Central memory CD8-positive, alpha-beta T cell (primary cell): ENCODE measurements at regions not wholly inside any gene's neighbourhood (a gene's known extent, or its start where the extent isn't known, plus 50 kb on each side); places are given as distances from the start of the nearest gene placed in this dataset.

ENCODE experiments used
- ATAC-seq: fragments of 150-1000 bp; cut with Tn5 transposase; replicated peaks from 2 replicates; pipeline ENCODE4 v1.10.0; 2022; ENCODE audit warnings: mild to moderate bottlenecking, moderate FRiP score, moderate number of reproducible peaks; ENCODE audit not compliant: poor library complexity, severe bottlenecking; ENCODE audit errors: extremely low read depth
- DNase-seq, 2 donors: peaks; one replicate each; pipeline ENCODE4 v3.0.0; 2021; ENCODE audit warnings: low spot score in 2 of 2
- H3K27ac Mint-ChIP-seq: one replicate; pipeline ENCODE4 v1.8.0; 2022; ENCODE audit warnings: low read depth, mild to moderate bottlenecking, moderate library complexity, mixed read lengths
- H3K27me3 Mint-ChIP-seq: one replicate; pipeline ENCODE4 v1.8.0; 2022; ENCODE audit warnings: mixed read lengths
- H3K36me3 Mint-ChIP-seq: one replicate; pipeline ENCODE4 v1.8.0; 2022; ENCODE audit warnings: mild to moderate bottlenecking, moderate library complexity, mixed read lengths; ENCODE audit not compliant: insufficient read depth
- H3K4me1 Mint-ChIP-seq: one replicate; pipeline ENCODE4 v1.8.0; 2022; ENCODE audit warnings: mixed read lengths
- H3K4me3 Mint-ChIP-seq: one replicate; pipeline ENCODE4 v1.8.0; 2022; ENCODE audit warnings: mild to moderate bottlenecking, moderate library complexity, mixed read lengths
- H3K9me3 Mint-ChIP-seq: one replicate; pipeline ENCODE4 v1.8.0; 2022; ENCODE audit warnings: mixed read lengths

- Mint-ChIP-seq H3K27me3 (peaks cover 52% of the 10 kb centered on the region), H3K9me3 (no peaks in the 10 kb centered on the region), H3K27ac (no peak overlapping the region), H3K4me1 (no peaks in the 10 kb centered on the region), H3K4me3 (no peak overlapping the region), H3K36me3 (no peaks in the 10 kb centered on the region)
- ATAC-seq (no peak), DNase-seq (no peak)
Measured at GRCh38 chr2:23294238-23294637, 90.7 kb upstream of the KLHL29 start.

DNA sequence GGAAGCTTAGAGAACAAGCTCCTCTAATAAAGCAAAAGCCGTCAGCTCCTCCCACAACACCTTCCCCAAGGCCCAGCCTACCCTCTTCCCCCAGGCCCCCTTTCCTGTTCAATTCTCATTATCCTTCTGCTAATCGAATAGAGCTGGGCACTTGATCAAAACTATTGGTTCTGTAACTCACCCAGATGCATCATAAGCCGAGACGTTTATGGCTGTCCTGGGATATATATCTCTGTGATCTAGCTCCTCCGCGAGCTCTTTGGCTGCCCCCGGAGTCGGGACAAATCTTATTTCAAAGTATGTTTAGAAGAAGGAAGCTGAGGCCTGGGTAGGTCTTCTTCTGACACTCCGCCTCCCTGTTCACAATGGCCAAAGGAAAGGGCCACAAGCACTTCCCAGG, 88.3 kb upstream of the KLHL29 start:
- H3K27me3 Mint-ChIP-seq: peaks cover 52% of the 10 kb centered on the region

DNA sequence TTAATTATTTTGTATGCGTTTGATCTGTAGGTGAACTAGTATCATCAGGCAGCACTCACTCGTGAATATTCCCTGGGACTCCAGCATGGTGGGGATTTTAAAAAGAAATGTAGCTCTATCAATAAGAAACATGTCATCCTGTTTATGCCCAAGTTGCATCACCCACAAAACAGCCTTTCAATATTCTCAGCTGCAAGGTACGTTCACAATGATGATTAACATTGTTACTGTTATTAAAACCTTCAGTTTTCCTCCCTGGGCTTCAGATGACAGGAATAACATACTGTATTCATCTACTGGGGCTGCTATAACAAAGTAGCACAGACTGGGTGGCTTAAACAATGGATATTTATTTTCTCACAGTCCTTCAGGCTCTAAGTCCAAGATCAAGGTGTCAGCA, 87.9 kb upstream of the KLHL29 start:
- DNase-seq (no peak), ATAC-seq (no peak)
- H3K36me3 Mint-ChIP-seq: no peaks in the 10 kb centered on the region
- no peak overlapping the region for H3K27ac Mint-ChIP-seq
- H3K4me3 Mint-ChIP-seq: no peak overlapping the region
- H3K9me3 Mint-ChIP-seq: no peaks in the 10 kb centered on the region
- peaks cover 52% of the 10 kb centered on the region for H3K27me3 Mint-ChIP-seq
- no peaks in the 10 kb centered on the region for H3K4me1 Mint-ChIP-seq

More for the DNA sequence above, 88.3 kb upstream of the KLHL29 start:
- Mint-ChIP-seq H3K9me3 (no peaks in the 10 kb centered on the region), H3K4me1 (no peaks in the 10 kb centered on the region), H3K27ac (no peak overlapping the region), H3K36me3 (no peaks in the 10 kb centered on the region), H3K4me3 (no peak overlapping the region)
- ATAC-seq (no peak), DNase-seq (no peak)

DNA sequence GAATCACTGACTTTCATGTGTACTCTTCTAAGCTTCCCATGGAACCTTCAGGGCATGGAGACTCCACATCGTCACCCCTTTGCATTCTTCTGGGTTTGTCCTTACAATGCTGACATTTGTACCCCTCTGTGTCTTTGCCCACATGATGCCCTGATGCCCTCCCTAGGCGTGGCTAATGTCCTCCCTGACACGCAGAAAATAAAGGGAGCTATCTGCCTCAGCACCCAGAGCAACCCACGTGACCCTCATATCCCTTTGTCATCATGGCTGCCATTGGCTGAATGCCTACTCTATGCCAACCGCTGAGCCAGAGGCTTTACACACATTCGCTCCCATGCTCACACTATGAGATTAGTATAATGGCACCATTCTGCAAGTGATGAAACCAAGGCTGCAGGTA, 86.4 kb upstream of the KLHL29 start:
- H3K27ac Mint-ChIP-seq: no peak overlapping the region
- H3K4me3 Mint-ChIP-seq: no peak overlapping the region
- no peak for ATAC-seq
- peaks cover 52% of the 10 kb centered on the region for H3K27me3 Mint-ChIP-seq
- no peaks in the 10 kb centered on the region for H3K36me3 Mint-ChIP-seq
- H3K9me3 Mint-ChIP-seq: no peaks in the 10 kb centered on the region
- no peaks in the 10 kb centered on the region for H3K4me1 Mint-ChIP-seq
- no peak for DNase-seq

DNA sequence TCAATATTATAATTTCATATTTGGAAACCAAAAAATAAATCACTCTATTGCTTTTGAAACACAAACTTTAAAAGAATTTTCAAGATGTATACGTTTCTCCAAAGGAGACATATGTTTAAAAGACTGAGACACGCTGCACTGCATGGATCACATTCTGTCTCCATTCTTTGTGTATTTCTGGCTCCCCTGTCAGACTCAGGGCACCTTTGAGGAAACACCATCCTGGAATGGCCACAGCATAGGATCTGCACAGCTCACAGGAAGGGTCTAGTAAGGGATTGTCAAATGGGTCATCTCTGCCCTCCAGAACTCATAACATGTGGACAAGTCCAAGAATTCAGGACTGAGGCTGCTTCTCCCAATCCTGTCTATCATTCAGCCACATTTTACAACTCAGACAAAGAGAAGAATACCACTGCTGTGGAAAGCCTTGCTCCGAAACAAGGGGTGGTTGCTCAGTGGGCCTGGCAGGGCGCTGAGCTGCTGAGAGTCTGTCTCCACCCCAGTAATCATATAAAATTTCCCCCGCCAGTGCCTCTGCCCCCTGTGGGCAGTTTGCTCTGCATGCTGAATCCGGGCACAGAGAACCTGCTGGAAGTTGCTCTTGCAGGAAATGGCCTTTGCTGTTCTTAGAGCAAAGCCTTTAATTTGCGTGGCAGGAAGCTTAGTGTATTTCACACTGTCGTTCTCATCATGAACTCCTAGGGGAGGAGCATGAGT, 85.3 kb upstream of the KLHL29 start:
- Mint-ChIP-seq H3K27me3 (peaks cover 44% of the 10 kb centered on the region), H3K9me3 (no peaks in the 10 kb centered on the region), H3K4me3 (no peak overlapping the region), H3K36me3 (no peaks in the 10 kb centered on the region), H3K4me1 (no peaks in the 10 kb centered on the region), H3K27ac (no peak overlapping the region)
- DNase-seq (no peak), ATAC-seq (no peak)

- ATAC-seq: no peak
Measured at GRCh38 chr2:23301136-23301535, 83.8 kb upstream of the KLHL29 start.

DNA sequence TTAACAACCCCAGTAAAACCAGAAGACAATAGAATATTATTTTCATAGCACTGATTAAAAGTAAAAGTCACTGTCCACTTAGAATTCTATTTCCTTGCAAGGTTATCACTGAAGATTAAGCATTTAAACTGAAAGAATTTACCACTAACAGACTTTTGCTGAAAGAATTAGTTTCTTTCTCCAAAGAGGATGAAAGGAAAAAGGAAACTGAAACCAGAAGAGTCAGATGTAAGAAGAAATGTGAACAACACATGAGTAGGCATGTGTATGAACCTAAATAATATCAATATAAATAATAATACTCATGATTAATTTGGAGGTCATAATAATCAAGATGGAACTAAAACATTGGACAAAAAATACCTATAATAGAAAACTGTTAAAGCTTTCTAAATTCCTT, 82.4 kb upstream of the KLHL29 start:
- H3K4me1 Mint-ChIP-seq: no peaks in the 10 kb centered on the region
- DNase-seq: no peak
- no peaks in the 10 kb centered on the region for H3K36me3 Mint-ChIP-seq
- H3K4me3 Mint-ChIP-seq: no peak overlapping the region
- no peak for ATAC-seq
- H3K9me3 Mint-ChIP-seq: no peaks in the 10 kb centered on the region
- no peak overlapping the region for H3K27ac Mint-ChIP-seq
- H3K27me3 Mint-ChIP-seq: peaks cover 35% of the 10 kb centered on the region

More at GRCh38 chr2:23301136-23301535, 83.8 kb upstream of the KLHL29 start:
- no peak overlapping the region for H3K27ac Mint-ChIP-seq
- no peaks in the 10 kb centered on the region for H3K4me1 Mint-ChIP-seq
- no peak for DNase-seq
- no peaks in the 10 kb centered on the region for H3K9me3 Mint-ChIP-seq
- peaks cover 44% of the 10 kb centered on the region for H3K27me3 Mint-ChIP-seq
- no peak overlapping the region for H3K4me3 Mint-ChIP-seq
- no peaks in the 10 kb centered on the region for H3K36me3 Mint-ChIP-seq

DNA sequence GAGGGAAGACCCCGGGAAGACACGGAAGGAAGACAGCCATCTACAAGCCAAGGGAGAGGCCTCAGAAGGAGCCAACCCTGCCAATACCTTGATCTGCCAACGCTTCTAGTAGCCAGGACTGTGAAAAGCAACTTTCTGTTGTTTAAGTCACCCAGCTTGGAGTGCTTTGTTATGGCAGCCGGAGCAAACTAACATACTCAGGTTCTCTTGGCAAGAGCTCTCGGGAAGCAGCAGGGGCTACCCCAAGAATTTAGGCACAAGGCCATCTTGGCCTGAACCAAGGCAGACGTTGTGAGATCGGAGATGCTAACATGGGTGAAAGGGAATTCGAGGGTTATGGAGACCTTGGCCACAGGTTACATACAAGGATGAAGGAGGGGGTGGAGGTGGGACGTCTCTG, 78.6 kb upstream of the KLHL29 start:
- DNase-seq (no peak), ATAC-seq (no peak)
- no peaks in the 10 kb centered on the region for H3K9me3 Mint-ChIP-seq
- H3K4me1 Mint-ChIP-seq: no peaks in the 10 kb centered on the region
- no peak overlapping the region for H3K27ac Mint-ChIP-seq
- no peaks in the 10 kb centered on the region for H3K36me3 Mint-ChIP-seq
- no peak overlapping the region for H3K4me3 Mint-ChIP-seq
- peaks cover 34% of the 10 kb centered on the region for H3K27me3 Mint-ChIP-seq

GRCh38 chr2:23311186-23311585, 73.8 kb upstream of the KLHL29 start:
- Mint-ChIP-seq H3K4me3 (no peak overlapping the region), H3K4me1 (no peaks in the 10 kb centered on the region), H3K9me3 (no peaks in the 10 kb centered on the region), H3K27ac (no peak overlapping the region), H3K27me3 (peaks cover 37% of the 10 kb centered on the region), H3K36me3 (no peaks in the 10 kb centered on the region)
- DNase-seq (no peak), ATAC-seq (no peak)

DNA sequence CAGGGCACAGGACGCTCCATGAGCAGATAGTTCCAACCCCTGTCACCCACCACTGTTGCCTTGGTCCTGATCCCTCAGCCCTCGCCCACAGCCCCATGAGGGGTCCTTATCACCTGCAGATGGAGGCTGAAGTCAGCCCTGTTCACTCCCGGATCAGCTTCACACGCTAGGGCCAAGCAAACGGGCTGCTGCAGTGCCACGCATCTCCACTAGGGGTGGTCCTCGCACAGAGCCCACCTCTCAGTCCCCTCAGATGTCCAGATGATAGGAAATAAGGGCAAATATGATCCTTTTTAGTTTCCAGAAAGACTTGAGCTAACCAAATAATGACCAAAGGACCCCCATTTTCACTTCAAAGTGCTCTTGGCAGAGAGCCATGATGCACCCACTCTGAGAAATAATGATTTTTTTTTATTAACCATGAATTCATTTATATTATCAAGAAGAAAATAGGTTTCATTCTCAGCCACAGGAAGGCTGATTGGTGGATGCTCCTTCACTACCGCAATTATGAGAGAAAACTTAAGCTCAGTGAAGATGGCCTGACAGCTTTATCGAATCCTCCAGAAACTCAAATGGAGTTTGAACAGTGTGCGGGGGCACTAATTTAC, 71.9 kb upstream of the KLHL29 start:
- ATAC-seq (no peak), DNase-seq (no peak)
- Mint-ChIP-seq H3K9me3 (no peaks in the 10 kb centered on the region), H3K4me3 (no peak overlapping the region), H3K36me3 (no peaks in the 10 kb centered on the region), H3K27me3 (peaks cover 32% of the 10 kb centered on the region), H3K4me1 (no peaks in the 10 kb centered on the region), H3K27ac (no peak overlapping the region)

GRCh38 chr2:23314687-23315086, 70.3 kb upstream of the KLHL29 start:
- Mint-ChIP-seq H3K27ac (no peak overlapping the region), H3K4me1 (no peaks in the 10 kb centered on the region), H3K36me3 (no peaks in the 10 kb centered on the region), H3K9me3 (no peaks in the 10 kb centered on the region), H3K27me3 (peaks cover 32% of the 10 kb centered on the region), H3K4me3 (no peak overlapping the region)
- no peak for DNase-seq
- no peak for ATAC-seq

- Mint-ChIP-seq H3K4me1 (no peaks in the 10 kb centered on the region), H3K36me3 (no peaks in the 10 kb centered on the region), H3K9me3 (no peaks in the 10 kb centered on the region), H3K27ac (no peak overlapping the region), H3K27me3 (peaks cover 36% of the 10 kb centered on the region), H3K4me3 (no peak overlapping the region)
- no peak for ATAC-seq
- no peak for DNase-seq
Measured at GRCh38 chr2:23320058-23320457, 64.9 kb upstream of the KLHL29 start.

DNA sequence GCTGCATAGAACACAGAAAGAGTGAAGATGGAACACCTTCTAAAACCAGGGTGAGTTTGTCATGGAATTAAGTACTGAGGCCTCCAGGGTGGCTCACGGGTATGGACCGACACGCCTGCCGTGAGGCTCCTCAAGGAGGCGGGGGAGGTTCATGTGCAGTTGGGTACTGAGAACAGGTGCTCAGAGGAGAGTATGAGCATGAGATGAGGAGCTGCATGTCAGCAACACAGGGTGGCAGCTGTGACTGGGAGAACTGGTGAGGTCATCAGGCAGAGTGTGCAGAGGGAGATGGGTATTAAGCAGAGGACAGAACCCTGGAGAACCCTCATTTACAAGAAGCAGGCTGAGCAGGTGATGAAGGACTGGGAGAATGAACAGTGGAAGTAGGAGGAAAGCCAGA, 63.2 kb upstream of the KLHL29 start:
- ATAC-seq: no peak

More for the DNA sequence above, 63.2 kb upstream of the KLHL29 start:
- H3K36me3 Mint-ChIP-seq: no peaks in the 10 kb centered on the region
- no peaks in the 10 kb centered on the region for H3K4me1 Mint-ChIP-seq
- H3K9me3 Mint-ChIP-seq: no peaks in the 10 kb centered on the region
- H3K27me3 Mint-ChIP-seq: peaks cover 36% of the 10 kb centered on the region
- DNase-seq: no peak
- no peak overlapping the region for H3K27ac Mint-ChIP-seq
- H3K4me3 Mint-ChIP-seq: no peak overlapping the region
